ENCODE measurements at regions not wholly inside any gene's neighbourhood (a gene's known extent, or its start where the extent isn't known, plus 50 kb on each side); places are given as distances from the start of the nearest gene placed in this dataset.
A peak's percentile ranks its signal among the peaks of the same experiment; 100 is the strongest.

DNA sequence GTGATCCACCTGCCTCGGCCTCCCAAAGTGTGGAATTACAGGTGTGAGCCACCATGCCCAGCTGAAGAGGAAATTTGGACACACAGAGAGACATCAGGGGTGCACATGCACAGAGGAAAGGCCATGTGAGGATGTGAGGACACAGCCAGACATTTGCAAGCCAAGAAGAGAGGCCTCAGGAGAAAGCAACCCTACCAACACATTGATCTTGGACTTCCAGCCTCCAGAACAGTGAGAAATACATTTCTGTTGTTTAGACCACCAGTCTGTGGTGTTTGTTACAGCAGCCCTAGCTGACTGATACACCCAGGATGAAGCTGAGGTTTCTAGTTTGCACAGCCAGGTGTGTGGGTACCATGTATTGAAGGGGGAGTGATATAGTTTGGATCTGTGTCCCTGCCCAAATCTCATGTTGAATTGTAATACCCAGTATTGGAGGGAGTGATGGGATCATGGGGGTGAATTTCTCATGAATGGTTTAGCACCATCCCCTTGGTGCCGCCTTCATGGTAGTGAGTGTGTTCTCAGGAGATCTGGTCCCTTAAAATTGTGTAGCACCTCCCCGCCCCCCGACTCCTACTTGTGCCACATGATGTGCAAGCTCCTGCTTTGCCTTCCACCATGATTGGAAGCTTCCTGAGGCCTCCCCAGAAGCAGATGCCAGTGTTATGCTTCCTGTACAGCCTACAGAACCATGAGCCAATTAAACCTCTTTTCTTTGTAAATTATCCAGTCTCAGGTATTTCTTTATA lies 64.7 kb upstream of the DUSP5 start:
- DNase-seq (ENCODE audit: low read depth in 2 of 2), result no peak

DNA sequence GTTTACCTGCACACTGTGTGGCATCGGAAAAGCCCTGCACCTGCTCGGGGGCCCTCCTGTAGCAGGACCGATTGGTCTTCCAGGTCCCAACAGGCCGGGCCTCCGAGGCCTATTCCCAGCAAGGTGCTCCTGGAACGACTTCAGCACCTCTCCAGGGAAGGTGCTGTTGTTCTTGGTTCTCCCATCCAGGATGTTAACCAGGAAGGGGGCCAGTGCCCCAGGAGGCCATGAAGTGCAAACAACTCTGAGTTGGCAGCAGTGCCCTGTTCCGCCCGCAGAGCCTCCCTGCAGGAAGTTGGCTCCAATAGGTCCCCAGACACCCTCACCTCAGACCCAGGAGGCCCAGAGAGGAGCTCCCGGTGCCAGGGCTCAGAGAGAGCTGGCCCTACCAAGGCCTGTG lies 64.0 kb upstream of the DUSP5 start:
- no peak for DNase-seq (ENCODE audit: low read depth in 2 of 2)

DNA sequence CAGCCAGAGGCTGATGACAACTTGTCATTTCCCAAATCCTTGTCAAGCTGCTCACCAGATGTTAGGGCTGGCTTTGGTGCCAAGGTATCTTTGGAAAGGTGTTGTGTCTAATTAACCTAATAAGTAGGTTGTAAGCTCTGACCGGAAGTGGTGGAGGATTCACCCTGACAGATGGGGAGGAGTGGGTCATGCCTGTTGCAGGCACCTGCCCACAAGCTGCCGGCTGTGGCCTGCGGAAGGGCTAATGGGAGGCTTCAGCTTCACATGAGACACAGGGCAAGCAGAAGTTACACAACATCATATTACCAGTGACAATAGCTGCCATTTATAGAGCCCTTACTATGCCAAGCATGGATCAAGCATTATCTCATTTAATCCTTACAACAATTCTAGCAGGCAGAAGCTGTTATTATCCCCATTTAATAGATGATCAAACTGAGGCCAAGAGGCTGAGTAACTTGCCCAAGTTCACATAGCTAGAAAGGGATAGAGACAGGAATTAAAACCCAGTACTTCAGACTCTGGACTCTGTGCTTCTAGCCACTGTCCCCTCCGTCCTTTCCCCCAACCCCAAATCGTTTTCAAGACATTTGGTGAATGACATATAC lies 63.1 kb upstream of the DUSP5 start:
- DNase-seq (ENCODE audit: low read depth in 2 of 2), result no peak

DNA sequence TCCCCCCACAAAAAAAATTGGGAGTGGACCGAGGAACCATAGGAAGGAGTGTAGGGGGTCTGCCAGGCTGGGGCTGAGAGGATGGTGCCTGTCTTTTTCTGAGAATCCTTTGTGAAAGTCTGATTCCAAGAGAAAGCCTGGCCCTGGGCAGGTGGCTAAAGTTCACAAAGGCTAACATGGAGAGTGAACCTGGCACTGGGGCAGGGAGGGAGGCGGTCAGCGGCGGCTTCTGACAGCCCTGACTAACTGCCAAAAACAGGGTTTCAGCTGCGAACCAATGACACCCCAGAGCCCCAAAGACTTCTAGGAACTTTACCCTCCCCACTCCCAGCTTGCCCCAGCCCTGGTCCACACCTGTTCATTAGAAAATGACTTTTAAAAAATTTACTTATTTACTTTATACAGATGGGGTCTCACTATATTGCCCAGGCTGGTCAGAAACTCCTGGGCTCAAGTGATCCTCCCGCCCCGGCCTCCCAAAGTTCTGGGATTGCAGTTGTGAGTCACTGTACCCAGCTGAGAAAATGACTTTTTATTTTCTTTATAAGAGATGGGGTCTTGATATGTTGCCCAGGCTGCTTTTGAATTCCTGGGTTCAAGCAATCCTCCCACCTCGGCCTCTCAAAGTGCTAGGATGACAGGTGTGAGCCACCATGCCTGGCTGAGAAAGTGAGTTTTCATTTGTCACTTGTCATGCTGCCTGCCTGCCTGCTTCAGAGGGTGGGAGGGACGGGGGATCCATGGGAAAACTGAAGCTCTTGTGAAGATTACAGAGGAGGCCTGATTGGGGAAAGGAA lies 61.0 kb upstream of the DUSP5 start:
- DNase-seq (ENCODE audit: low read depth in 2 of 2), result no peak

DNA sequence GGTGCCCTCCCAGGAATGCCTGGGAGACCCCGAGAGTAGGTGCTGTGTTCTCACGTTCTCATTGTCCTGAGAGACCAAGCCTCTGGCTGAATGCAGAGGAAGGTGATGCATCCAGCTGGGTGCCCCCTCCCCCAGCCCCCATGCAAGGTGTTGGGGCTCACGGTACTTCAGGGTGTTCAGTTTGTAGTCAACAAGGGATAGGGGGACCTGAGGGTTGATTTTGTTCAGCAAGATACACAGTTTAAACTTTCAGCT lies 60.4 kb upstream of the DUSP5 start:
- DNase-seq (ENCODE audit: low read depth in 2 of 2), result no peak

DNA sequence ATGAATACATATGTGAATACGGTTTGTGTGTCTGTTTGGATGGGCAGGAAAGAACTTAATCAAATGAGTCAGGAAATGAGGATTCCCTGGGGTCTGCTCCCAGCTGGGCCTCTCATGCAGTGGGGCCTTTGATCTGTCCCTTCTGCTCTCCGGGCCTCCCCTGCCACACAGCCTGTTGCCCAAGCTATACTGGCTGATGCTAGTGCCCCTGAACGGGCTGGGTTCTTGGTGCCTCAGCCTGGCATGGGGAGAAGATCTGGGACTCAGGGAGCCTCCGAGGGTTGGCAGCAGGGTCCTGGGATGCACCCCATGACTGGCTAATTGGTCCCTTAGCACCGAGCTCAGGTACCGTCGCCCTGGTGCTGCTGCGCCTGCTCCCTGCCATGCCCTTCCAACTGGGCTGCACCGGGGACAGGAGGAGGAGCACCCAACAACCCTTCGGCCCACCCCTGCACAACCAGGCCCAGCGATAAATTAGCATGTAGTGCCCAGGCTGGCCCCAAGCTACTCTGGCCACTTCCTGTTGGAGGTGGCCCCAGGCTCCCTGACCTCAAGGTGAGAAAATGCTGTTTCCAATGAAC lies 59.9 kb upstream of the DUSP5 start:
- DNase-seq (ENCODE audit: low read depth in 2 of 2), result no peak

DNA sequence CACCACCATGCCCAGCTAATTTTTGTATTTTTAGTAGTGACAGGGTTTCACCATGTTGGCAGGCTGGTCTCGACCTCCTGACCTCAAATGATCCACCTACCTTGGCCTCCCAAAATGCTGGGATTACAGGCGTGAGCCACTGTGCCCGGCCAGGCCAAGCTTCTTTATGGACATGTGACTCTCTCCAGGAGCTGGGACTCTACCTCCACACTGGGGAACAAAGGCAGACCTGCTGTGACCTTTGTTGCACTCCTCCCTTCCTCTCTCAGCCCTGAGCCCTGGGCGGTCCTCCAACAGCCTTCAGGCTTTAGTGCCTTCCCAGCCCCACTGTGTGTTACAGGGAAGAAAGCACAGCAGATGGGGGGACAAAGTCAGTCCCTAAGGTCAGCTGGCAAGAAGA lies 55.0 kb upstream of the DUSP5 start:
- no peak for DNase-seq (ENCODE audit: low read depth in 2 of 2)

DNA sequence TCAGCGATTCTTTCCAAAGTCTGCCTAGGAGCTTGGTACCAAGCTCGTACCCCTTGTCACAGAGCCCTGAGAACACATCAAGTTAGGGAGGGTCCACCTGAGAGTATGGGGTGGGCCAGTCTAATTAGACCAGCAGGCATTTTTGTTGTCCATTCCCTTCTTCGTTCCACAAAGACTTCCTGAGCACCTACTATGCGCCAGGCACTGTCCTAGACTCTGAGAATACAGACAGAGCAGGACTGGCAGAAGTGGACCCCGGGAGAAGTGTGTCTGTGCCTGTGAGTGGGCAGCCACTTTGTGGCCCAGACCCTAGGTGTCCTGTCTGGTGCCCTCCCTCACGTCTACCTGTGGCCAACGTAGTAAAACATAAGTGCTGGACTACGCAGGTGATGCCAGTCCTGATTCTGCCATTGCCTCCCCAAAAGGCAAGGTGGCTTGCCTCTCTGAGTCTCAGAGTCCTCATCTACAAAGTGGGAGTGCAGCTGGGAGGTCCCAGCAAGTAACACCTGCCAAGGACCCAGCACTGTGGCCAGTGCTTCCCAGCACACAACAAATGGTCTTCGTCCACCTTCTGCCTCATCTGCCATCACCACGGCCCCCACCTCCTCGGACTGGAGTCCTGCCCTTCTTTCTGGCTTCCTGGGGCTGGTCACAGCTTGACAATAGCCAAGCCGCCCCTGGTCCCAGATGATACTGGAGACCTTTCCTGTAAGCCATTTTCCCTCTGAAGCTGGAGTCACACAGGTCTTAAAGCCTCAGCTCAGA lies 54.3 kb upstream of the DUSP5 start:
- DNase-seq (ENCODE audit: low read depth in 2 of 2), result no peak

DNA sequence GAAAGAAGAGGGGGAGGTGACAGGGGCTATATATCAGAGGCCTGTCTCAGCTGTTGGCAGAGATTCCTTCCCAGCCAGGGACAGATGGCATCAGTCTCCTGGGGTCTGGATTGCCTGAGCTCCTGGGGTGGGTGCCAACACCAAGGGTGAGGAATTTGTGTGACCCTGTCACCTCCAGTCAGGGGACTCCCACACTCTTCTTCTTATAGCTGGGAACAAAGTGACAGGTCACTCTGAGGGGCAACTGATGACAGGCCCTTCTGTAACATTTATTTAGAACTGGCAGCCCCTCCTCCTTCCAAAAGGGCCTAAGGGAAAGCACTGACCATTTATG lies 53.7 kb upstream of the DUSP5 start:
- DNase-seq (ENCODE audit: low read depth in 2 of 2), result no peak

DNA sequence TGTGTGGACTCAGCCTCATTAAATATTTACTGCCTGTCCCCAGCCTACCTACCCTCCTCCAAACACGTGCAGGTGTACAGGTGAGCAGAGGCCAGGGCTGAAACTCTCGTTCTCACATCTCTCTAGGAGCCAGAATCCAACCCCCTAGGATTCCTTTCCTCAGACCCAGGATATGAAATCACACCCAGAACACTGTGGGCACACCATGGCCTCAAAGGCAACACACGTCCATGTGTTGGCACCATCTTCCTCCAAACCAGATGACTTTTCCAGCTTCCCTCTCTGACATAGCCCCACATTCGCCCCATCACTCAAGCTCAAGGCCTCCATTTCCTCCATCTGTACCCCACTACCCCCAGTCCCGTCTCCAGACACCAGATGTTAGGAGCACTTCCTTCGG lies 51.8 kb upstream of the DUSP5 start:
- no peak for DNase-seq (ENCODE audit: low read depth in 2 of 2)

DNA sequence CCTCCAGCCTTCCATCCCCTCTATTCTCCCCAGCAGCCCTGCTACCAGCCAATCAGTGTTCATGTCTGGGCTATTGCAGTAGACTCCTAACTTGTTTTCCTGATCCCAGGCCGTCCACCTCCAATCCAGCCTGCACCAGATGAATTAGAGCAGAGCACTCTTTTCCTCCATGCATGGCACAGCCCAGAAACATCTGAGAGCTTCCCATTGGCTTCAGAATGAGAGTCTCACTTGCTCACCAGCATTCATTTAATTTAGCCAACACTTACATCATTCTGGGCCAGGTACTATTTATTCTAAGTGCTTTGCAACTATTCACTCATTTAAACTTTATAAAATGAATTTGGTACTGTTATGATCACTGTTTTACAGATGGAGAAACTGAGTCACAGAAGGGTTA lies 51.4 kb upstream of the DUSP5 start:
- no peak for DNase-seq (ENCODE audit: low read depth in 2 of 2)

DNA sequence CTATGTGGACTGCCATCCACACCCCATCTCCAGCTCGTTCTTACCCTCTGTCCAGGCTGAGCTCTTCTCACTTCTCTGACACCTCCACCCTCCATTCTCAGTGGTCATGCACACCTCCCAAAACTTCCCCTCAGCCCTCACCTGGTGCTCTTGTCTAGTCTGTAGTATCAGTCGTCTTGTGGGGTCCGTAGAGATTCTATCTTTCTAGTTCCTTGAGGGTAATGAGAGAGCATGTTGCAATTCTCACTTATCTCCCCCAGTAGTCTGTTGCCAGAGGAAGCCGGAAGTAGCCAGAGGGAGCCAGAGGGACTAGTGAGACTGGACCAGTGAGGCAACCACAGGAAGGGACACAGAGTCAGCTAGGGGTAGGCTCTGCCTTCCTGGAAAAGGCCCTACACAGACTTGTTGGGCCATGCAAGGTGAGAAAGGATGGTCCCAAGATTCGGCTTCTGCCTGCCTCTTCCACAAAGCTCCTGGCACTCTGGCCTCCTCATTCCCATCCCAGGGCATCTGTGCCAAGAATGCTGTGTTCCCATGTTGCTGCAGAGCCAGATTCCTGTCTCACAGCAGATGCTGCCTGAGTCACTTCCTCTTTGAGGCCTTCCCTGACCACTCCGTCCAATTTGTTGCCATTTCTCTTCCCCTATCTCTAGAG lies 50.6 kb upstream of the DUSP5 start:
- DNase-seq (ENCODE audit: low read depth in 2 of 2), result peak; percentile 87 to 92

DNA sequence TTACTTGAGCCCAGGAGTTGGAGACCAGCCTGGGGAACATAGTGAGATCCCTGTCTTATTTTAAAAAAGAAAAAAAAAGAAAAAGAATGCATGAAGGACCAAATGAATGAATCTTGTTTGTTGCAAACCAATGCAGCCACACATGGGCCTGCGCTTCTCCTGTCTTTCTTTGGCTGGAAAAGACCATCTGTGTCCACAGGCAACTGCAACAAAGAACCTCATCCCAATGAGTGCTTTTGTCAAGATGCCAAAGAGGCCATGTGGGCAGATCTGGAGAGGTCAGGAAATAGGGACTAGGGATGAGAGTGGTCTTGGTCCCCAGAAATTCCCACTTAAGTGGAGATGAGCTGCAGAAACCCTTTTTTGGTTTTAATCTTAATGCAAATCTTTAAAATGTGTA lies 49.8 kb upstream of the DUSP5 start:
- DNase-seq (ENCODE audit: low read depth in 2 of 2), result no peak

All from dermis microvascular lymphatic vessel endothelial cell (primary cell).